ENCODE measurements at regions not wholly inside any gene's neighbourhood (a gene's known extent, or its start where the extent isn't known, plus 50 kb on each side); places are given as distances from the start of the nearest gene placed in this dataset.

DNA sequence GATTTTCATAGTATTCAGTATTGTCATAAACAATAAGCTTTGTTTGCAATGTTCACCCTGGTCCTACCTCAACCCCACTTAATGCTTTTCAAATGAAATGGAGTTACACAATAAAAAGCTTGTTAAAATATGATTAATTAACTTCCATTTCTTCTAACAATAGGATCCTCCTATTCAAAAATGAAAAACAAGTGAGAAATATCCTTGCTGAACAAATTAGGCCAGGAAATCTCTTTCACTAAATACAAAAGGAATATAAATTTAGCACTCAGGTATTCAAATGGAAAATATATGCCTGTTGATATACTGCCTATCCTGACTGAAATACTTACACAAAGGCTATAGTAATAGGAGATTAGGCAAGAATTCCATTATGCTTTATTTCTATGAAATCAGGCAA, 323.4 kb upstream of the GRM3 start:
- in situ Hi-C loops (cut with HindIII; ENCODE audit: low pct_ligation_motif_present, low sequenced_read_pairs), result no loop called here
- no peak overlapping the region for H3K4me3 ChIP-seq (ENCODE audit: low read depth, low read length)
- no peak overlapping the region for H3K27ac ChIP-seq
- no peaks in the 10 kb centered on the region for H3K36me3 ChIP-seq (replicated peaks)
- TF ChIP-seq, protein P1, sequence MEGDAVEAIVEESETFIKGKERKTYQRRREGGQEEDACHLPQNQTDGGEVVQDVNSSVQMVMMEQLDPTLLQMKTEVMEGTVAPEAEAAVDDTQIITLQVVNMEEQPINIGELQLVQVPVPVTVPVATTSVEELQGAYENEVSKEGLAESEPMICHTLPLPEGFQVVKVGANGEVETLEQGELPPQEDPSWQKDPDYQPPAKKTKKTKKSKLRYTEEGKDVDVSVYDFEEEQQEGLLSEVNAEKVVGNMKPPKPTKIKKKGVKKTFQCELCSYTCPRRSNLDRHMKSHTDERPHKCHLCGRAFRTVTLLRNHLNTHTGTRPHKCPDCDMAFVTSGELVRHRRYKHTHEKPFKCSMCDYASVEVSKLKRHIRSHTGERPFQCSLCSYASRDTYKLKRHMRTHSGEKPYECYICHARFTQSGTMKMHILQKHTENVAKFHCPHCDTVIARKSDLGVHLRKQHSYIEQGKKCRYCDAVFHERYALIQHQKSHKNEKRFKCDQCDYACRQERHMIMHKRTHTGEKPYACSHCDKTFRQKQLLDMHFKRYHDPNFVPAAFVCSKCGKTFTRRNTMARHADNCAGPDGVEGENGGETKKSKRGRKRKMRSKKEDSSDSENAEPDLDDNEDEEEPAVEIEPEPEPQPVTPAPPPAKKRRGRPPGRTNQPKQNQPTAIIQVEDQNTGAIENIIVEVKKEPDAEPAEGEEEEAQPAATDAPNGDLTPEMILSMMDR (IDR thresholded peaks at IDR 0.05; ENCODE audit: low read depth, low read length, missing control alignments), result no peak
- no peak for DNase-seq
- H3K27me3 ChIP-seq (replicated peaks), result no peaks in the 10 kb centered on the region

DNA sequence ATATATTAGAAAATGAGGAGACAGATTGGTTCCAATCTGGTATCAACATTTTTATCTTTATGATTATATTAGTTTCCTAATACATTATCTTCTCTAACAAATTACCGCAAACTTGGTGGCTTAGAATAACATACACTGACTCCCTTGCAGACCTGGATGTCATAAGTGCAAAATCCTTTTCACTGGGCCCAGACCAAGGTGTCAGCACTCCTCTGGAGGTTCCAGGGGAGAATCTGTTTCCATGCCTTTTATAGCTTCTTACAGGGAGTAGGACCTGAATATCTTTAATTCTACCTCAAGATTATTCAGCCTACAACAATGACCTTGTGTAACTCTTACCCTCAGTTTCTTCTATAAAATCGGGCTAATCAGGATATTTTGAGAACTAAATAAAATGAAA, 329.9 kb upstream of the GRM3 start:
- no peaks in the 10 kb centered on the region for H3K27me3 ChIP-seq (replicated peaks)
- no peak overlapping the region for H3K27ac ChIP-seq
- DNase-seq, result no peak
- TF ChIP-seq, protein P1 (IDR thresholded peaks at IDR 0.05; ENCODE audit: low read depth, low read length, missing control alignments), result no peak
- in situ Hi-C loops (cut with HindIII; ENCODE audit: low pct_ligation_motif_present, low sequenced_read_pairs), result no loop called here
- H3K36me3 ChIP-seq (replicated peaks), result no peaks in the 10 kb centered on the region
- H3K4me3 ChIP-seq (ENCODE audit: low read depth, low read length), result no peak overlapping the region

DNA sequence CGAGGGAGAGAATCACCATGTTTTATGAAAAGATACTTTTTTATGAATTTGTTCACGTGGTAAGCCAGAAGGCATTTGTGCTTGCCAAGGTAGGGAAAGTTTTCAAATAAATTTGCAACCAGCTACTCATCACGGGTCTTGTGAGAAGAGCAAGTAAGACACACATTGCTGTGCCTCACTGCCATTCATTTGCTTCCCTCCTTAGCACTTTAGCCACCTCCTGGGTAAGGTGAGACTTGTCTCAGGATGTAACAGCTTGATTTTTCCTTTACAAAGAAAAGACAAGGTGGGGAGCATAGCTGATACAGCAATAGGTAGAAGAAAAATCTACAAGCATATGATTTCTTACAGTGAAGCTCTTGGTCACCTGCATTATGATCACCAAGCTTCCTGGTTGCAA, 342.4 kb upstream of the GRM3 start:
- Histone ChIP-seq H3K27ac (no peak overlapping the region), H3K36me3 (replicated peaks) (no peaks in the 10 kb centered on the region), H3K27me3 (replicated peaks) (no peaks in the 10 kb centered on the region), H3K4me3 (ENCODE audit: low read depth, low read length) (no peak overlapping the region)
- DNase-seq, result no peak
- TF ChIP-seq, protein P1 (IDR thresholded peaks at IDR 0.05; ENCODE audit: low read depth, low read length, missing control alignments), result no peak
- in situ Hi-C loops (cut with HindIII; ENCODE audit: low pct_ligation_motif_present, low sequenced_read_pairs), result no loop called here

- Histone ChIP-seq H3K4me3 (ENCODE audit: low read depth, low read length) (no peak overlapping the region), H3K27ac (no peak overlapping the region), H3K27me3 (replicated peaks) (no peaks in the 10 kb centered on the region), H3K36me3 (replicated peaks) (no peaks in the 10 kb centered on the region)
- no peak for DNase-seq
- in situ Hi-C loops (cut with HindIII; ENCODE audit: low pct_ligation_motif_present, low sequenced_read_pairs), result no loop called here
- TF ChIP-seq, protein P1 (IDR thresholded peaks at IDR 0.05; ENCODE audit: low read depth, low read length, missing control alignments), result no peak
Observed at GRCh38 chr7:86295526-86295925, 348.2 kb upstream of the GRM3 start.

- in situ Hi-C loops (cut with HindIII; ENCODE audit: low pct_ligation_motif_present, low sequenced_read_pairs), result no loop called here
- no peaks in the 10 kb centered on the region for H3K36me3 ChIP-seq (replicated peaks)
Observed at GRCh38 chr7:86282014-86282682, 361.6 kb upstream of the GRM3 start.

More at GRCh38 chr7:86282014-86282682, 361.6 kb upstream of the GRM3 start:
- no peak for DNase-seq
- H3K4me3 ChIP-seq (ENCODE audit: low read depth, low read length), result no peak overlapping the region
- H3K27me3 ChIP-seq (replicated peaks), result no peaks in the 10 kb centered on the region
- H3K27ac ChIP-seq, result no peak overlapping the region
- TF ChIP-seq, protein P1 (IDR thresholded peaks at IDR 0.05; ENCODE audit: low read depth, low read length, missing control alignments), result no peak
